WERI-Rb-1 (cell line): ENCODE measurements at regions not wholly inside any gene's neighbourhood (a gene's known extent, or its start where the extent isn't known, plus 50 kb on each side); places are given as distances from the start of the nearest gene placed in this dataset.

Source experiments
- DNase-seq: peaks from one replicate; pipeline ENCODE4 v3.0.0-alpha.2; 2020
- H3K27ac ChIP-seq: fragments of 250-450 bp; sonication (Bioruptor Pico); 2 replicates; pipeline ENCODE4 v1.5.1; 2020; ENCODE audit warnings: mild to moderate bottlenecking, moderate library complexity
- H3K27me3 ChIP-seq: fragments of 250-450 bp; sonication (Bioruptor Pico); 2 replicates; pipeline ENCODE4 v1.5.1; 2021; ENCODE audit warnings: mild to moderate bottlenecking, low read depth, moderate library complexity; ENCODE audit not compliant: insufficient read depth, severe bottlenecking
- H3K36me3 ChIP-seq: fragments of 250-450 bp; sonication (Bioruptor Pico); 2 replicates; pipeline ENCODE4 v1.5.1; 2020; ENCODE audit warnings: mild to moderate bottlenecking, moderate library complexity
- H3K4me3 ChIP-seq: 2 replicates; pipeline ENCODE4 v1.5.1; 2011; ENCODE audit warnings: low read depth, mild to moderate bottlenecking, control low read depth, low read length
- H3K9me3 ChIP-seq: fragments of 250-450 bp; sonication (Bioruptor Pico); 2 replicates; pipeline ENCODE4 v1.5.1; 2021; ENCODE audit warnings: mild to moderate bottlenecking, moderate library complexity; ENCODE audit not compliant: severe bottlenecking
- CTCF ChIP-seq: IDR thresholded peaks from 2 replicates; pipeline ENCODE4 v1.5.1; 2011; ENCODE audit warnings: low read depth, mild to moderate bottlenecking, control low read depth, inconsistent platforms, low read length

- Histone ChIP-seq H3K9me3 (no peaks in the 10 kb centered on the region), H3K27me3 (peaks cover 71% of the 10 kb centered on the region), H3K4me3 (no peak overlapping the region), H3K36me3 (no peaks in the 10 kb centered on the region), H3K27ac (no peak overlapping the region)
- no peak for DNase-seq
- TF ChIP-seq CTCF = no peak
Measured at GRCh38 chr4:187209921-187210613, 486.4 kb upstream of the FAT1 start.

GRCh38 chr4:187212446-187213080, 488.9 kb upstream of the FAT1 start:
- TF ChIP-seq CTCF = no peak
- Histone ChIP-seq H3K27me3 (peaks cover 82% of the 10 kb centered on the region), H3K9me3 (no peaks in the 10 kb centered on the region), H3K36me3 (no peaks in the 10 kb centered on the region), H3K4me3 (no peak overlapping the region), H3K27ac (no peak overlapping the region)
- no peak for DNase-seq

- no peak overlapping the region for H3K27ac ChIP-seq
- no peaks in the 10 kb centered on the region for H3K36me3 ChIP-seq
- no peak for TF ChIP-seq CTCF
- peaks cover 3% of the 10 kb centered on the region for H3K9me3 ChIP-seq
- H3K4me3 ChIP-seq = no peak overlapping the region
- DNase-seq = no peak
- peaks cover 75% of the 10 kb centered on the region for H3K27me3 ChIP-seq
Measured at GRCh38 chr4:187215438-187215837, 491.8 kb upstream of the FAT1 start.

- Histone ChIP-seq H3K27me3 (peaks cover 66% of the 10 kb centered on the region), H3K27ac (no peak overlapping the region), H3K36me3 (no peaks in the 10 kb centered on the region), H3K9me3 (peaks cover 3% of the 10 kb centered on the region), H3K4me3 (no peak overlapping the region)
- TF ChIP-seq CTCF = no peak
- no peak for DNase-seq
Measured at GRCh38 chr4:187218705-187219245, 495.1 kb upstream of the FAT1 start.

GRCh38 chr4:187224560-187224959, 500.9 kb upstream of the FAT1 start:
- TF ChIP-seq CTCF = no peak
- no peak for DNase-seq
- Histone ChIP-seq H3K9me3 (no peaks in the 10 kb centered on the region), H3K27me3 (peaks cover 81% of the 10 kb centered on the region), H3K36me3 (no peaks in the 10 kb centered on the region), H3K27ac (no peak overlapping the region), H3K4me3 (no peak overlapping the region)
